ENCODE measurements at regions not wholly inside any gene's neighbourhood (a gene's known extent, or its start where the extent isn't known, plus 50 kb on each side); places are given as distances from the start of the nearest gene placed in this dataset.

DNA sequence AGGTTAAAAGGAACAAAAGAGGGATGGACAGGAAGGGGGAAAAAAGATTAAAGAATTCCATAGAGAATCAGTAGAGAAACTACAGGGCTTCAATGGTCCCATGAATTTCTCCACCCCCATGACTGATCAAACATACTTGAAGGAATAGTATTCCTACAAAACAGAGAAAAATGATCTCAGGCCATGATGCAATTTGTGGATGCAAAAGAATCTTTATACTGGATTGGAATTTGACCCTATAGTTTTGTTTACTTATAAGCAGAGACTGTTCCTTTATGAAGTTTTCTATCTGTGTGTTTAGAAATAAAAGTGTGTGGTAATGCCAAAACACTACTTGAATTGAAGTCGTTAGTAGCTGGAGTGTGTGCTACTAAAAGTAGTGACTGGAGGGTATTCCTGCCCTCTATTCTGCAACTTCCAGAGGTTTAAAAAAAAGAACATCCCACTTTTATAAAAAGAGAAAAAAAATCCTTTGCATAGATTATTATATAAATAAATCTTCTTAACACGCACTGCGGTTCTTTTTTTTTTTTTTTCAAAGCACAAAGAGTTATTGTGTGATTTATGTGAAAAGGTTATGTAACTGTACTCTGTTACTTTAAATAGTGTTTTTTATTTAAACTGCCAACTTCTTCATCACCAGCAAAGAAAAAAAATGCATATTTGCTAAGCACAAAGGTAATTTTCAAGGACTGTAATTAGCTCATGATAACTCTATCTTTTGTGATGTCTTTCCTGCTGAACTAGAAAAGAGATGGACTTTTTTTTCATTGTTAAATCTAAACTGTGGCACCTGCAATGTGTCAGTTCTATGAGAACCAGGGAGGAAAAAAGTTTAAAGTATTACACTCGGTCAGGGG lies 214.5 kb upstream of the CITED2 start:
- TF ChIP-seq, protein P1, sequence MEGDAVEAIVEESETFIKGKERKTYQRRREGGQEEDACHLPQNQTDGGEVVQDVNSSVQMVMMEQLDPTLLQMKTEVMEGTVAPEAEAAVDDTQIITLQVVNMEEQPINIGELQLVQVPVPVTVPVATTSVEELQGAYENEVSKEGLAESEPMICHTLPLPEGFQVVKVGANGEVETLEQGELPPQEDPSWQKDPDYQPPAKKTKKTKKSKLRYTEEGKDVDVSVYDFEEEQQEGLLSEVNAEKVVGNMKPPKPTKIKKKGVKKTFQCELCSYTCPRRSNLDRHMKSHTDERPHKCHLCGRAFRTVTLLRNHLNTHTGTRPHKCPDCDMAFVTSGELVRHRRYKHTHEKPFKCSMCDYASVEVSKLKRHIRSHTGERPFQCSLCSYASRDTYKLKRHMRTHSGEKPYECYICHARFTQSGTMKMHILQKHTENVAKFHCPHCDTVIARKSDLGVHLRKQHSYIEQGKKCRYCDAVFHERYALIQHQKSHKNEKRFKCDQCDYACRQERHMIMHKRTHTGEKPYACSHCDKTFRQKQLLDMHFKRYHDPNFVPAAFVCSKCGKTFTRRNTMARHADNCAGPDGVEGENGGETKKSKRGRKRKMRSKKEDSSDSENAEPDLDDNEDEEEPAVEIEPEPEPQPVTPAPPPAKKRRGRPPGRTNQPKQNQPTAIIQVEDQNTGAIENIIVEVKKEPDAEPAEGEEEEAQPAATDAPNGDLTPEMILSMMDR (IDR thresholded peaks at IDR 0.05; ENCODE audit: poor library complexity, severe bottlenecking), result no peak
- TF ChIP-seq EP300 (conservative IDR thresholded peaks at IDR 0.05; ENCODE audit: poor library complexity, severe bottlenecking) (no peak), MXI1 (conservative IDR thresholded peaks at IDR 0.05; ENCODE audit: poor library complexity, severe bottlenecking) (no peak), EZH2 (IDR thresholded peaks at IDR 0.05; ENCODE audit: borderline replicate concordance, insufficient read depth, low read length, poor library complexity, severe bottlenecking) (no peak), POLR2AphosphoS5 (IDR thresholded peaks at IDR 0.05) (no peak)

Measured in neural cell (in vitro differentiated cells).